ENCODE measurements at regions not wholly inside any gene's neighbourhood (a gene's known extent, or its start where the extent isn't known, plus 50 kb on each side); places are given as distances from the start of the nearest gene placed in this dataset.
A peak's percentile ranks its signal among the peaks of the same experiment; 100 is the strongest.
"Not testable (repeated sequence)": the region's sequence is repeated elsewhere in the genome, so short reads cannot be mapped to it uniquely, and the experiment has no call there.

- DNase-seq; H3K4me1 Mint-ChIP-seq; H3K27ac Mint-ChIP-seq; H3K36me3 Mint-ChIP-seq (ENCODE audit: low read depth); H3K4me3 Mint-ChIP-seq: not testable (repeated sequence)
- Mint-ChIP-seq H3K9me3 (peaks cover 16% of the 10 kb centered on the region), H3K27me3 (ENCODE audit: low read depth, poor library complexity) (peaks cover 24% of the 10 kb centered on the region)
Observed at GRCh38 chr6:147651-148050, 144.6 kb upstream of the DUSP22 start.

- not testable (repeated sequence) for H3K27ac Mint-ChIP-seq; H3K4me1 Mint-ChIP-seq; H3K36me3 Mint-ChIP-seq (ENCODE audit: low read depth); H3K4me3 Mint-ChIP-seq
- Mint-ChIP-seq H3K27me3 (ENCODE audit: low read depth, poor library complexity) (peaks cover 31% of the 10 kb centered on the region), H3K9me3 (peaks cover 16% of the 10 kb centered on the region)
- TF ChIP-seq CTCF (IDR thresholded peaks at IDR 0.05), result peak; percentile 52
- peak; percentile 39 for DNase-seq
Observed at GRCh38 chr6:148051-148984, 144.0 kb upstream of the DUSP22 start.

- not testable (repeated sequence) for H3K36me3 Mint-ChIP-seq (ENCODE audit: low read depth); H3K27ac Mint-ChIP-seq; DNase-seq; H3K4me3 Mint-ChIP-seq; H3K4me1 Mint-ChIP-seq
- peaks cover 16% of the 10 kb centered on the region for H3K9me3 Mint-ChIP-seq
- peaks cover 47% of the 10 kb centered on the region for H3K27me3 Mint-ChIP-seq (ENCODE audit: low read depth, poor library complexity)
Observed at GRCh38 chr6:150147-150546, 142.1 kb upstream of the DUSP22 start.

GRCh38 chr6:152436-152835, 139.9 kb upstream of the DUSP22 start:
- not testable (repeated sequence) for DNase-seq, H3K4me1 Mint-ChIP-seq, H3K27ac Mint-ChIP-seq

GRCh38 chr6:153026-153425, 139.3 kb upstream of the DUSP22 start:
- peaks cover 71% of the 10 kb centered on the region for H3K27me3 Mint-ChIP-seq (ENCODE audit: low read depth, poor library complexity)
- H3K4me3 Mint-ChIP-seq; DNase-seq; H3K36me3 Mint-ChIP-seq (ENCODE audit: low read depth); H3K4me1 Mint-ChIP-seq; H3K27ac Mint-ChIP-seq: not testable (repeated sequence)
- peaks cover 16% of the 10 kb centered on the region for H3K9me3 Mint-ChIP-seq

More at GRCh38 chr6:152436-152835, 139.9 kb upstream of the DUSP22 start:
- peaks cover 67% of the 10 kb centered on the region for H3K27me3 Mint-ChIP-seq (ENCODE audit: low read depth, poor library complexity)
- not testable (repeated sequence) for H3K4me3 Mint-ChIP-seq; H3K36me3 Mint-ChIP-seq (ENCODE audit: low read depth)
- peaks cover 16% of the 10 kb centered on the region for H3K9me3 Mint-ChIP-seq

- peaks cover 16% of the 10 kb centered on the region for H3K9me3 Mint-ChIP-seq
- not testable (repeated sequence) for H3K27ac Mint-ChIP-seq; H3K4me1 Mint-ChIP-seq; H3K4me3 Mint-ChIP-seq; DNase-seq; H3K36me3 Mint-ChIP-seq (ENCODE audit: low read depth)
- peaks cover 79% of the 10 kb centered on the region for H3K27me3 Mint-ChIP-seq (ENCODE audit: low read depth, poor library complexity)
Observed at GRCh38 chr6:153867-154266, 138.4 kb upstream of the DUSP22 start.

- not testable (repeated sequence) for H3K4me3 Mint-ChIP-seq; DNase-seq; H3K4me1 Mint-ChIP-seq; H3K36me3 Mint-ChIP-seq (ENCODE audit: low read depth); H3K27ac Mint-ChIP-seq
- Mint-ChIP-seq H3K27me3 (ENCODE audit: low read depth, poor library complexity) (peaks cover 80% of the 10 kb centered on the region), H3K9me3 (peaks cover 11% of the 10 kb centered on the region)
Observed at GRCh38 chr6:154321-155092, 137.8 kb upstream of the DUSP22 start.

- Mint-ChIP-seq H3K36me3 (ENCODE audit: low read depth) (no peaks in the 10 kb centered on the region), H3K4me3 (no peak overlapping the region), H3K4me1 (no peaks in the 10 kb centered on the region), H3K27ac (no peak overlapping the region), H3K27me3 (ENCODE audit: low read depth, poor library complexity) (peaks cover 88% of the 10 kb centered on the region), H3K9me3 (peaks cover 4% of the 10 kb centered on the region)
- DNase-seq, result no peak
- no peak for TF ChIP-seq CTCF (IDR thresholded peaks at IDR 0.05)
Observed at GRCh38 chr6:156010-156409, 136.3 kb upstream of the DUSP22 start.

- H3K27ac Mint-ChIP-seq; H3K9me3 Mint-ChIP-seq; H3K4me3 Mint-ChIP-seq; H3K36me3 Mint-ChIP-seq (ENCODE audit: low read depth); DNase-seq; H3K4me1 Mint-ChIP-seq: not testable (repeated sequence)
- peaks cover 88% of the 10 kb centered on the region for H3K27me3 Mint-ChIP-seq (ENCODE audit: low read depth, poor library complexity)
Observed at GRCh38 chr6:156441-157140, 135.7 kb upstream of the DUSP22 start.

- not testable (repeated sequence) for DNase-seq; H3K27ac Mint-ChIP-seq; H3K9me3 Mint-ChIP-seq; H3K36me3 Mint-ChIP-seq (ENCODE audit: low read depth); H3K4me1 Mint-ChIP-seq; H3K4me3 Mint-ChIP-seq
- peaks cover 88% of the 10 kb centered on the region for H3K27me3 Mint-ChIP-seq (ENCODE audit: low read depth, poor library complexity)
Observed at GRCh38 chr6:157176-157575, 135.1 kb upstream of the DUSP22 start.

- H3K36me3 Mint-ChIP-seq (ENCODE audit: low read depth); H3K4me3 Mint-ChIP-seq; DNase-seq; H3K4me1 Mint-ChIP-seq; H3K9me3 Mint-ChIP-seq; H3K27ac Mint-ChIP-seq: not testable (repeated sequence)
- H3K27me3 Mint-ChIP-seq (ENCODE audit: low read depth, poor library complexity), result peaks cover 74% of the 10 kb centered on the region
Observed at GRCh38 chr6:161657-162056, 130.6 kb upstream of the DUSP22 start.

Measured in nephron progenitor cell (in vitro differentiated cells).